Nephron (organoid): ENCODE measurements at regions not wholly inside any gene's neighbourhood (a gene's known extent, or its start where the extent isn't known, plus 50 kb on each side); places are given as distances from the start of the nearest gene placed in this dataset.

Experiments used
- H3K27ac Mint-ChIP-seq, 3 experiments: 2 replicates each; pipeline ENCODE4 v1.8.0; 2020; ENCODE audit warnings: mixed read lengths in 3 of 3, mild to moderate bottlenecking in 2 of 3, moderate library complexity in 1 of 3
- H3K27me3 Mint-ChIP-seq: 2 replicates; pipeline ENCODE4 v1.8.0; 2021; ENCODE audit warnings: low read depth, mild to moderate bottlenecking, moderate library complexity, mixed read lengths
- H3K36me3 Mint-ChIP-seq: 2 replicates; pipeline ENCODE4 v1.8.0; 2020; ENCODE audit warnings: low read depth, mixed read lengths
- H3K4me1 Mint-ChIP-seq: 2 replicates; pipeline ENCODE4 v1.8.0; 2020; ENCODE audit warnings: mixed read lengths
- H3K4me3 Mint-ChIP-seq, 3 experiments: 2 replicates each; pipeline ENCODE4 v1.8.0; 2020; ENCODE audit warnings: mild to moderate bottlenecking in 3 of 3, mixed read lengths in 3 of 3, moderate library complexity in 2 of 3
- H3K9me3 Mint-ChIP-seq: 2 replicates; pipeline ENCODE4 v1.8.0; 2020; ENCODE audit warnings: mixed read lengths
- TF ChIP-seq, protein P1 (sequence below), 3 experiments: fragments of 200-600 bp; sonication (generic); IDR thresholded peaks; one replicate each; pipeline ENCODE4 v1.5.0; 2021; ENCODE audit warnings: antibody characterized with exemption in 3 of 3; ENCODE audit not compliant: unreplicated experiment in 3 of 3

DNA sequence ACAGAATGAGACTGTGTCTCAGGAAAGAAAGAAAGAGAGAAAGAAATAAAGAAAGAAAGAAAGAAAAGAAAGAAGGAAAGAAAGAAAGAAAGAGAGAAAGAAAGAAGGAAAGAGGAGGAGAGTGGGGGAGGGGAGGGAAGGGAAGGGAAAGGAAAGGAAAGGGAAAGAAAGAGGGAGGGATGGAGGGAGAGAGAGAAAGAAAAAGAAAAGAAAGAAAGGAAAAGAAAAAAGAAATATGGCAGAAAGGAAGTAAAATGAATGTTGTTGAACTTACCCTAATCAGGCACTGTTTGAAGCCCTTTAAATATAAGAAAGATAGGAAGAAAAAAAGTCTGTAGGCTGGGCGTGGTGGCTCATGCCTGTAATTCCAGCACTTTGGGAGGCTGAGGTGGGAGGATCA lies 276.1 kb downstream of the INSC start:
- H3K9me3 Mint-ChIP-seq = peaks cover 17% of the 10 kb centered on the region
- H3K27ac Mint-ChIP-seq = no peak overlapping the region
- no peaks in the 10 kb centered on the region for H3K36me3 Mint-ChIP-seq
- H3K27me3 Mint-ChIP-seq = no peaks in the 10 kb centered on the region
- H3K4me3 Mint-ChIP-seq = no peak overlapping the region
- no peaks in the 10 kb centered on the region for H3K4me1 Mint-ChIP-seq
- TF ChIP-seq, protein P1, sequence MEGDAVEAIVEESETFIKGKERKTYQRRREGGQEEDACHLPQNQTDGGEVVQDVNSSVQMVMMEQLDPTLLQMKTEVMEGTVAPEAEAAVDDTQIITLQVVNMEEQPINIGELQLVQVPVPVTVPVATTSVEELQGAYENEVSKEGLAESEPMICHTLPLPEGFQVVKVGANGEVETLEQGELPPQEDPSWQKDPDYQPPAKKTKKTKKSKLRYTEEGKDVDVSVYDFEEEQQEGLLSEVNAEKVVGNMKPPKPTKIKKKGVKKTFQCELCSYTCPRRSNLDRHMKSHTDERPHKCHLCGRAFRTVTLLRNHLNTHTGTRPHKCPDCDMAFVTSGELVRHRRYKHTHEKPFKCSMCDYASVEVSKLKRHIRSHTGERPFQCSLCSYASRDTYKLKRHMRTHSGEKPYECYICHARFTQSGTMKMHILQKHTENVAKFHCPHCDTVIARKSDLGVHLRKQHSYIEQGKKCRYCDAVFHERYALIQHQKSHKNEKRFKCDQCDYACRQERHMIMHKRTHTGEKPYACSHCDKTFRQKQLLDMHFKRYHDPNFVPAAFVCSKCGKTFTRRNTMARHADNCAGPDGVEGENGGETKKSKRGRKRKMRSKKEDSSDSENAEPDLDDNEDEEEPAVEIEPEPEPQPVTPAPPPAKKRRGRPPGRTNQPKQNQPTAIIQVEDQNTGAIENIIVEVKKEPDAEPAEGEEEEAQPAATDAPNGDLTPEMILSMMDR (IDR thresholded peaks at IDR 0.05; ENCODE audit: unreplicated experiment in 3 of 3) = no peak

DNA sequence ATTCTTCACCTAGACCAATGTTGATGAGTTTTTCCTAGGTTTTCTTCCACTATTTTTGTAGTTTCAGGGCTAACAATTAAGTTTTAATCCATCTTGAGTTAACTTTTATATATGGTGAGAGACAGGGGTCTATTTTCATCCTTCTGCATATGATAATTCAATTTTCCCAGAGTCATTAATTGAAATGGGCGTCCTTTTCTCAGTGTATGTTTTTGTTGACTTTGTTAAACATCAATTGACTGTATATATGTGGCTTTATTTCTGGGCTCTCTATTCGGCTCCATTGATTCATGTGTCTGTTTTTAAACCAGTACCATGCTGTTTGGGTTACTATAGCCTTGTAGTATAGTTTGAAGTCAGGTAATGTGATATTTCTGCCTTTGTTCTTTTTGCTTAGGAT lies 282.1 kb downstream of the INSC start:
- Mint-ChIP-seq H3K9me3 (peaks cover 51% of the 10 kb centered on the region), H3K27ac (no peak overlapping the region), H3K36me3 (peaks cover 5% of the 10 kb centered on the region), H3K4me3 (no peak overlapping the region), H3K27me3 (peaks cover 3% of the 10 kb centered on the region), H3K4me1 (no peaks in the 10 kb centered on the region)
- TF ChIP-seq, protein P1 (IDR thresholded peaks at IDR 0.05; ENCODE audit: unreplicated experiment in 3 of 3) = no peak

DNA sequence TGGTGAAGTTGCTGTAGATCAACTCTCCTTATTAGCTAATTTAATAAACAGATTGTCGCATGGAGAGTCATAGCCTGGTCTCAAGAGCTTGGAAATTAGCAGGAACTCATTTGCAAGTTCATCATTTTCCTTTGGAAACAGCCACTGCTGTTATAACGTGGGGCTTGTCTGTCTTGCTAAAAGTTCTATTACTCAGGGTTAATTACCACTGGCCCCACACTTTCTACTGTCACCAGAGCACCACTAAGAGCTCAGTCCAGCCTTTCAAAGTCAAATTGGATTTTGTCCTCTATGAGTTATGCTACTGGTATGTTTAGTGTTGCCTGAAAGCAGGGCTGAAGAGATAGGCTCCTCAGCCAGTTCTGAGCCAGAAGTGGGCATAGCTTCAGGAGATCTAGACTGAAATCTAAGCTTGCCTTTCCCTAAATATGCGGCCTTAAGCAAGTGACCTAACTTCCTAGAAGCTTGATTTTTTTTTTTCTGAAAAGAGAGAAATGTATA lies 292.2 kb downstream of the INSC start:
- Mint-ChIP-seq H3K27ac (no peak overlapping the region), H3K4me1 (no peaks in the 10 kb centered on the region), H3K36me3 (no peaks in the 10 kb centered on the region), H3K9me3 (peaks cover 15% of the 10 kb centered on the region), H3K27me3 (peaks cover 4% of the 10 kb centered on the region), H3K4me3 (no peak overlapping the region)
- TF ChIP-seq, protein P1 (IDR thresholded peaks at IDR 0.05; ENCODE audit: unreplicated experiment in 3 of 3) = no peak

DNA sequence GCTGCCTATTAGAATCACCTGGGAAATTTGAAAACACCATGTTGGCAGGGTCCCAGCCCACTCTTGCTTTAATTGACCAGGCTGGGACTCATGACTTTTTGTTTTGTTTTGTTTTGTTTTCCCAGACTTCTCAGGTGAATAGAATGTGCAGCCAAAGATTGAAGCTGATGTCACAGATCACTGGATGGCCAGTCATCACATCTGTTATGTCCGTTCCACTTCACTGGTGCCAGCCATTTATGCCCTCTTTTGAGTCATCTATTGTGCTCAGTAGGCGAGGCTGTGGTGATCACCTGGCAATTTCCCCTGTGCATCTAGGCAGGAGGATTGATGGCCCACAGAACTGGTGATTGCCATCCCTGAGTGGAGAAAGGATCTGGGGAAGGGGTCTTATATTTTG lies 297.3 kb downstream of the INSC start:
- Mint-ChIP-seq H3K4me1 (no peaks in the 10 kb centered on the region), H3K4me3 (no peak overlapping the region), H3K9me3 (no peaks in the 10 kb centered on the region), H3K36me3 (no peaks in the 10 kb centered on the region), H3K27me3 (peaks cover 4% of the 10 kb centered on the region), H3K27ac (no peak overlapping the region)
- TF ChIP-seq, protein P1 (IDR thresholded peaks at IDR 0.05; ENCODE audit: unreplicated experiment in 3 of 3) = no peak

GRCh38 chr11:15418921-15419320 lies 304.2 kb downstream of the INSC start:
- Mint-ChIP-seq H3K27me3 (no peaks in the 10 kb centered on the region), H3K4me1 (peaks cover 10% of the 10 kb centered on the region), H3K36me3 (no peaks in the 10 kb centered on the region), H3K27ac (no peak overlapping the region), H3K9me3 (no peaks in the 10 kb centered on the region), H3K4me3 (no peak overlapping the region)
- TF ChIP-seq, protein P1 (IDR thresholded peaks at IDR 0.05; ENCODE audit: unreplicated experiment in 3 of 3) = no peak

DNA sequence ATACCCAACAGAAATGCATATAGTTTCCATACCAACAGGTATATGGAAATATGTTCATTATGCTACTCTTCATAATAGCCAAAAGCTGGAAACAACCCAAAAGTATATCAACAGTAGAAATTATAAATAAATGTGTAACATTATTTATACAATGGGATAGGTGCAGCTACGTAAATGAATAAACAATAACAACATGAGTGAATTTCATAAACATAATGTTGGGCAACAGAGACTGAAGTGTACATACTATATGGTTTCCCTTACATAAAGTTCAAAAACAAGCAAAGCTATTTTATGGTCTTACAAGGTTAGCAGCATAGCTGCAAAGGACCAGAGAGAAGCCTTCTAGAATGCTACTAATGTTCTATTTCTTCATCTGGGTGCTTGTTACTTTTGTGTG lies 305.0 kb downstream of the INSC start:
- peaks cover 10% of the 10 kb centered on the region for H3K4me1 Mint-ChIP-seq
- H3K27ac Mint-ChIP-seq = no peak overlapping the region
- TF ChIP-seq, protein P1 (IDR thresholded peaks at IDR 0.05; ENCODE audit: unreplicated experiment in 3 of 3) = no peak
- no peak overlapping the region for H3K4me3 Mint-ChIP-seq
- no peaks in the 10 kb centered on the region for H3K27me3 Mint-ChIP-seq
- no peaks in the 10 kb centered on the region for H3K36me3 Mint-ChIP-seq
- H3K9me3 Mint-ChIP-seq = no peaks in the 10 kb centered on the region
